Panc1 (cell line): ENCODE measurements at regions not wholly inside any gene's neighbourhood (a gene's known extent, or its start where the extent isn't known, plus 50 kb on each side); places are given as distances from the start of the nearest gene placed in this dataset.

Experiments used
- ATAC-seq: fragments of 200-7000 bp; cut with Tn5 transposase; 2 replicates; pipeline ENCODE4 v1.9.1; 2020; ENCODE audit warnings: mild to moderate bottlenecking, moderate library complexity
- BruUV-seq: library from RNA; stranded (reverse); fragments of 400-500 nt; replicated peaks from 2 replicates; lab custom pipeline; 2021; lab: Mats Ljungman, UMichigan
- CTCF ChIA-PET: fragments of 300-600 bp; sonication (Branson Sonifier 250); formaldehyde crosslinking; loops from one replicate; lab custom pipeline; 2022; ENCODE audit warnings: antibody characterized with exemption; lab: Charles Lee
- POLR2A ChIA-PET: fragments of 300-600 bp; sonication (Branson Sonifier 250); formaldehyde crosslinking; loops from one replicate; lab custom pipeline; 2022; ENCODE audit warnings: antibody characterized with exemption; lab: Charles Lee
- DNase-seq: peaks from one replicate; pipeline ENCODE4 v3.0.0-alpha.2; 2010; ENCODE audit warnings: low read depth, low spot score
- H3K27ac ChIP-seq: 2 replicates; pipeline ENCODE4 v1.5.1; 2011; ENCODE audit warnings: mild to moderate bottlenecking, low read length, inconsistent platforms
- H3K27me3 ChIP-seq: fragments of 200-500 bp; sonication (Bioruptor generic); 2 replicates; pipeline ENCODE4 v1.6.0; 2014; ENCODE audit warnings: low read length, inconsistent platforms; ENCODE audit not compliant: control insufficient read depth, insufficient read depth
- H3K36me3 ChIP-seq: fragments of 200-500 bp; sonication (Bioruptor generic); 2 replicates; pipeline ENCODE4 v1.5.1; 2014; ENCODE audit warnings: inconsistent platforms, mild to moderate bottlenecking, low read length, moderate library complexity; ENCODE audit not compliant: control insufficient read depth, insufficient read depth
- H3K4me1 ChIP-seq: 2 replicates; pipeline ENCODE4 v1.5.1; 2011; ENCODE audit warnings: inconsistent platforms, mild to moderate bottlenecking, low read length, moderate library complexity; ENCODE audit not compliant: control insufficient read depth, insufficient read depth
- H3K4me3 ChIP-seq, 2 experiments: 2 replicates each; pipeline ENCODE4 v1.5.1; 2011 to 2012; ENCODE audit warnings: low read depth in 2 of 2, low read length in 2 of 2, mild to moderate bottlenecking in 2 of 2, inconsistent platforms in 1 of 2, moderate library complexity in 1 of 2
- H3K9me3 ChIP-seq: fragments of 200-500 bp; sonication (Bioruptor generic); 2 replicates; pipeline ENCODE4 v1.5.1; 2014; ENCODE audit warnings: low read depth, mild to moderate bottlenecking, inconsistent platforms, low read length, moderate library complexity; ENCODE audit not compliant: control insufficient read depth, insufficient read depth
- POLR2AphosphoS5 ChIP-seq: IDR thresholded peaks from 2 replicates; pipeline ENCODE4 v1.6.1; 2012; ENCODE audit warnings: mild to moderate bottlenecking, low read depth, low read length, moderate library complexity
- REST ChIP-seq, 2 experiments: IDR thresholded peaks; 2 replicates each; pipeline ENCODE4 v1.6.1; 2011 to 2012; ENCODE audit warnings: low read depth in 2 of 2, control low read depth in 1 of 2, low read length in 1 of 2, mild to moderate bottlenecking in 1 of 2, moderate library complexity in 1 of 2; ENCODE audit not compliant: insufficient read depth in 1 of 2
- SIN3A ChIP-seq: IDR thresholded peaks from 2 replicates; pipeline ENCODE4 v1.6.1; 2012; ENCODE audit warnings: low read depth, mild to moderate bottlenecking, low read length, moderate library complexity, borderline replicate concordance; ENCODE audit not compliant: insufficient read depth
- TCF7L2 ChIP-seq: IDR thresholded peaks from 2 replicates; pipeline ENCODE4 v1.6.1; 2011; ENCODE audit warnings: mild to moderate bottlenecking, low read depth, low read length, inconsistent platforms
- in situ Hi-C: cut with HindIII; loops from 2 replicates; pipeline ENCODE4 v1.10.0; 2016; ENCODE audit warnings: low sequenced_read_pairs, low pct_unique_long_range_greater_than_20kb
- intact Hi-C: fragments of 100-400 bp; cut with micrococcal nuclease; formaldehyde crosslinking; loops from one replicate; pipeline ENCODE4 v1.10.0; 2022; ENCODE audit not compliant: unreplicated experiment
- TF ChIP-seq, protein P1 (sequence below): fragments of 450-650 bp; IDR thresholded peaks from 2 replicates; pipeline ENCODE4 v1.5.1; 2017; ENCODE audit warnings: mild to moderate bottlenecking

DNA sequence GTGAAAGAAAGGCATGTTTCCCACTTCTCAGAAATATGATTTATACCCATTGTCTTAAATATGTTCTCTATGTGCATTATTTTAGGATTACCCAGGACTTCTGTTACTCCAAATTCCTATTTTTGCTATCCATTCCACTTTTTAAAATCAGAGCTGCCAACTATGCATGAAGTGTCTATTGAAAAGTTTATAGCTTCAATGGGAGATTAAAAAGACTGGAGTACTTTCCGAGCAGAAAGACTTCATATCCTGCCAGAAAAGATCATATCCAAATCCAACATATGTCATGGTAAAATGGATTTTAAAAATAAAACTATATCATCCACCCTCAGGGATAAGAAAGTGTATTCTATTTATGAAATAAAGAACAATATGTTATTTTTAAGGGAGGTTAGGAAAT, 212.7 kb downstream of the COL12A1 start:
- Histone ChIP-seq H3K27me3 (no peaks in the 10 kb centered on the region), H3K9me3 (no peaks in the 10 kb centered on the region), H3K4me3 (no peak overlapping the region), H3K36me3 (no peaks in the 10 kb centered on the region), H3K27ac (no peak overlapping the region), H3K4me1 (no peaks in the 10 kb centered on the region)
- ATAC-seq, result no peak
- no TSS peak for BruUV-seq
- in situ Hi-C loops, result no loop called here
- ChIA-PET POLR2A (no interaction called here), CTCF (no interaction called here)
- no peak for TF ChIP-seq REST (IDR thresholded peaks at IDR 0.05; ENCODE audit: insufficient read depth in 1 of 2, low read depth in 2 of 2, low read length in 1 of 2)
- TF ChIP-seq POLR2AphosphoS5, result no peak
- no peak for TF ChIP-seq SIN3A
- no peak for TF ChIP-seq TCF7L2
- TF ChIP-seq, protein P1, sequence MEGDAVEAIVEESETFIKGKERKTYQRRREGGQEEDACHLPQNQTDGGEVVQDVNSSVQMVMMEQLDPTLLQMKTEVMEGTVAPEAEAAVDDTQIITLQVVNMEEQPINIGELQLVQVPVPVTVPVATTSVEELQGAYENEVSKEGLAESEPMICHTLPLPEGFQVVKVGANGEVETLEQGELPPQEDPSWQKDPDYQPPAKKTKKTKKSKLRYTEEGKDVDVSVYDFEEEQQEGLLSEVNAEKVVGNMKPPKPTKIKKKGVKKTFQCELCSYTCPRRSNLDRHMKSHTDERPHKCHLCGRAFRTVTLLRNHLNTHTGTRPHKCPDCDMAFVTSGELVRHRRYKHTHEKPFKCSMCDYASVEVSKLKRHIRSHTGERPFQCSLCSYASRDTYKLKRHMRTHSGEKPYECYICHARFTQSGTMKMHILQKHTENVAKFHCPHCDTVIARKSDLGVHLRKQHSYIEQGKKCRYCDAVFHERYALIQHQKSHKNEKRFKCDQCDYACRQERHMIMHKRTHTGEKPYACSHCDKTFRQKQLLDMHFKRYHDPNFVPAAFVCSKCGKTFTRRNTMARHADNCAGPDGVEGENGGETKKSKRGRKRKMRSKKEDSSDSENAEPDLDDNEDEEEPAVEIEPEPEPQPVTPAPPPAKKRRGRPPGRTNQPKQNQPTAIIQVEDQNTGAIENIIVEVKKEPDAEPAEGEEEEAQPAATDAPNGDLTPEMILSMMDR, result no peak
- DNase-seq, result no peak
- intact Hi-C loops, result no loop called here

- BruUV-seq, result no TSS peak
- H3K9me3 ChIP-seq, result no peaks in the 10 kb centered on the region
- ChIA-PET POLR2A (no interaction called here), CTCF (no interaction called here)
- H3K36me3 ChIP-seq, result no peaks in the 10 kb centered on the region
- no peak for ATAC-seq
- intact Hi-C loops (no loop called here), in situ Hi-C loops (no loop called here)
- no peak overlapping the region for H3K4me3 ChIP-seq
- no peaks in the 10 kb centered on the region for H3K4me1 ChIP-seq
- TF ChIP-seq TCF7L2 (no peak), POLR2AphosphoS5 (no peak), REST (IDR thresholded peaks at IDR 0.05; ENCODE audit: insufficient read depth in 1 of 2, low read depth in 2 of 2, low read length in 1 of 2) (no peak), SIN3A (no peak)
- TF ChIP-seq, protein P1, result no peak
- H3K27me3 ChIP-seq, result no peaks in the 10 kb centered on the region
- no peak for DNase-seq
- H3K27ac ChIP-seq, result no peak overlapping the region
Observed at GRCh38 chr6:74991573-74992332, 214.1 kb downstream of the COL12A1 start.
